ENCODE measurements at regions not wholly inside any gene's neighbourhood (a gene's known extent, or its start where the extent isn't known, plus 50 kb on each side); places are given as distances from the start of the nearest gene placed in this dataset.
"Not testable (repeated sequence)": the region's sequence is repeated elsewhere in the genome, so short reads cannot be mapped to it uniquely, and the experiment has no call there.

DNA sequence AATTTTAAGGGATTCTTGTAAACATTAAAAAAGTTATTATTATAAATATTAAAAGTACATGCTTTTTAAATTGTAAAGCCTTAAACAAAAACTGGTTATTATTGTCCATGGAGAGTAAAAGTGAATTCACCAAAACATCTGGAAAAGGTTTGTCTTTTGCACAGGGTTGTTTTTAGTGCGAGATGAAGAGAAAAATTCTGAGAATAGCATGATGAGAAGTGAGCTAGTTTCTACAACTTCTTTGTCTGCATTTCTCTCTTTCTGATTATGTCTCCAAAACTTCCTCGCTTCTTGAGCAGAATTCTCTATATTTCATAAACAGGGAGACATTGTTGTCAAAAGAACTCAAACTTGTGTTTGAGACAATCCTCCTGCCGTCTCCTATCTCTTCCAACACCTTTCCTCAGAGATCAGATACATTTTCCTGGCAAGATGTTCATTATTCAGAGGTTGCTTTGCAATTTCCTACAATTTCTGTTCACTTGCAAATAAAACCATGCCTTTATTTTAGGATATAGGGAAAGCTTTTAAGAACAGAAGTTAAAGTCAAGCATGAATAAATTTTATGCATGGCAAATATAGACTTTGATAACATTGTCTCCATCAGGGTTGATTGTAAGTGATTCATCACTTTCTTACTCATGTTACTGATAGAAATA lies 372.1 kb upstream of the NPVF start:
- H3K36me3 ChIP-seq (replicated peaks in 1 of 2; ENCODE audit: insufficient read depth in 1 of 2, low read depth in 2 of 2), result no peaks in the 10 kb centered on the region
- H3K4me3 ChIP-seq, result no peak overlapping the region
- intact Hi-C loops (cut with DNase I), result no loop called here
- no peaks in the 10 kb centered on the region for H3K27me3 ChIP-seq
- peaks cover 19% of the 10 kb centered on the region for H3K4me1 ChIP-seq
- DNase-seq, result no peak
- no peak overlapping the region for H3K27ac ChIP-seq
- H3K9me3 ChIP-seq, result no peaks in the 10 kb centered on the region
- TF ChIP-seq, protein P1, sequence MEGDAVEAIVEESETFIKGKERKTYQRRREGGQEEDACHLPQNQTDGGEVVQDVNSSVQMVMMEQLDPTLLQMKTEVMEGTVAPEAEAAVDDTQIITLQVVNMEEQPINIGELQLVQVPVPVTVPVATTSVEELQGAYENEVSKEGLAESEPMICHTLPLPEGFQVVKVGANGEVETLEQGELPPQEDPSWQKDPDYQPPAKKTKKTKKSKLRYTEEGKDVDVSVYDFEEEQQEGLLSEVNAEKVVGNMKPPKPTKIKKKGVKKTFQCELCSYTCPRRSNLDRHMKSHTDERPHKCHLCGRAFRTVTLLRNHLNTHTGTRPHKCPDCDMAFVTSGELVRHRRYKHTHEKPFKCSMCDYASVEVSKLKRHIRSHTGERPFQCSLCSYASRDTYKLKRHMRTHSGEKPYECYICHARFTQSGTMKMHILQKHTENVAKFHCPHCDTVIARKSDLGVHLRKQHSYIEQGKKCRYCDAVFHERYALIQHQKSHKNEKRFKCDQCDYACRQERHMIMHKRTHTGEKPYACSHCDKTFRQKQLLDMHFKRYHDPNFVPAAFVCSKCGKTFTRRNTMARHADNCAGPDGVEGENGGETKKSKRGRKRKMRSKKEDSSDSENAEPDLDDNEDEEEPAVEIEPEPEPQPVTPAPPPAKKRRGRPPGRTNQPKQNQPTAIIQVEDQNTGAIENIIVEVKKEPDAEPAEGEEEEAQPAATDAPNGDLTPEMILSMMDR (IDR thresholded peaks at IDR 0.05), result no peak
- TF ChIP-seq POLR2A (IDR thresholded peaks at IDR 0.05), result no peak
- ATAC-seq, result no peak
- WGBS, 2 donors, result 82 to 84% methylated on average over 3 of the region's 3 CpGs

DNA sequence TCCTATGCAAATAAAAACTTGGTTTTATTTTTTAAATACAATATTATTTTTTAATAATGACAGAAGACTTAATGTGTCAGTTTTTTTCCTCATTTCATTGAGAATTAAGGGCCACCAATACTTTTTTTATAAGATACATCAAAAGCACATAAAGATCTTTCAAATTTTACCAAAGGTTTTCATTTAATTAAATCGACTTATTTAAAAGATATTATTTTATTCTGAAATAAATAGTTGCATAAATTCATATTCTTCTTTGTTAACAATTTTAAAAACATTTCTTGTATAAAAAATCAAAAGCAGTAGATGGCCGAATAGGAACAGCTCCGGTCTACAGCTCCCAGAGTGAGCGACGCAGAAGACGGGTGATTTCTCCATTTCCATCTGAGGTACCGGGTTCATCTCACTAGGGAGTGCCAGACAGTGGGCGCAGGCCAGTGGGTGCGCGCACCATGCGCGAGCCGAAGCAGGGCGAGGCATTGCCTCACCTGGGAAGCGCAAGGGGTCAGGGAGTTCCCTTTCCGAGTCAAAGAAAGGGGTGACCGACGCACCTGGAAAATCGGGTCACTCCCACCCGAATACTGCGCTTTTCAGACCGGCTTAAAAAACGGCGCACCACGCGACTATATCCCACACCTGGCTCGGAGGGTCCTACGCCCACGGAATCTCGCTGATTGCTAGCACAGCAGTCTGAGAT lies 374.6 kb upstream of the NPVF start:
- intact Hi-C loops (cut with DNase I), result not testable (repeated sequence)
- peak overlapping the region in 1 of 4 donors; percentile 25 for H3K27ac ChIP-seq
- 1 to 5% methylated on average over 18 to 25 of the region's 30 CpGs for WGBS, 2 donors

DNA sequence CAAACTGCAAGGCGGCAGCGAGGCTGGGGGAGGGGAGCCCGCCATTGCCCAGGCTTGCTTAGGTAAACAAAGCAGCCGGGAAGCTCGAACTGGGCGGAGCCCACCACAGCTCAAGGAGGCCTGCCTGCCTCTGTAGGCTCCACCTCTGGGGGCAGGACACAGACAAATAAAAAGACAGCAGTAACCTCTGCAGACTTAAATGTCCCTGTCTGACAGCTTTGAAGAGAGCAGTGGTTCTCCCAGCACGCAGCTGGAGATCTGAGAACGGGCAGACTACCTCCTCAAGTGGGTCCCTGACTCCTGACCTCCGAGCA lies 375.1 kb upstream of the NPVF start:
- 20% methylated on average over 1 of the region's 9 CpGs; no CpG with 5 or more reads in 1 of the 2 donors for WGBS, 2 donors

More for the DNA sequence above, 374.6 kb upstream of the NPVF start:
- H3K4me3 ChIP-seq; H3K36me3 ChIP-seq (replicated peaks in 1 of 2; ENCODE audit: insufficient read depth in 1 of 2, low read depth in 2 of 2); H3K9me3 ChIP-seq; H3K27me3 ChIP-seq; DNase-seq; ATAC-seq: not testable (repeated sequence)
- peaks cover 10% of the 10 kb centered on the region for H3K4me1 ChIP-seq

DNA sequence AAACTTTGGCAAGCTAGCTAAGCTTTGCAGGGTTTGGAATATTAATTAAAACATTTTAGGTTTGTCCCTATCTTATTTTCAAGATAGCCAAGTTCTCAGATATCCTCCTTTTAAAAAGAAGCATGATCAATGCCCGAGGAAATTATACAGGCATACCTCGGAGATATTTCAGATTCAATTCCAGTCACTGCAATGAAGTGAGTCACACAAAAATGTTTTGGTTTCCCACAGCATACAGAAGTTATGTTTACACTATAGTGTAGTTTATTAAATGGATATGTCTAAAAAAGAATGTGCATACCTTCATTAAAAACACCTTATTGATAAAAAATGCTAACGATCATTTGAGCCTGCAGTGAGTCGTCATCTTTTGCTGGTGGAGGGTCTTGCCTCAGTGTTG lies 382.9 kb upstream of the NPVF start:
- 68 to 74% methylated on average over 4 of the region's 4 CpGs for WGBS, 2 donors
- Histone ChIP-seq H3K36me3 (replicated peaks in 1 of 2; ENCODE audit: insufficient read depth in 1 of 2, low read depth in 2 of 2) (no peaks in the 10 kb centered on the region), H3K4me3 (no peak overlapping the region), H3K4me1 (no peaks in the 10 kb centered on the region), H3K27me3 (no peaks in the 10 kb centered on the region), H3K27ac (no peak overlapping the region), H3K9me3 (peaks cover 0 to 15% (median 0%) of the 10 kb centered on the region in 3 donors)
- ATAC-seq (no peak), DNase-seq (no peak)
- TF ChIP-seq POLR2A (IDR thresholded peaks at IDR 0.05), result no peak
- intact Hi-C loops (cut with DNase I), result no loop called here

More for the DNA sequence above, 375.1 kb upstream of the NPVF start:
- peak overlapping the region in 1 of 4 donors; percentile 25 for H3K27ac ChIP-seq
- H3K36me3 ChIP-seq (replicated peaks in 1 of 2; ENCODE audit: insufficient read depth in 1 of 2, low read depth in 2 of 2); H3K4me3 ChIP-seq; H3K9me3 ChIP-seq; DNase-seq; ATAC-seq; H3K4me1 ChIP-seq; intact Hi-C loops (cut with DNase I); H3K27me3 ChIP-seq: not testable (repeated sequence)

DNA sequence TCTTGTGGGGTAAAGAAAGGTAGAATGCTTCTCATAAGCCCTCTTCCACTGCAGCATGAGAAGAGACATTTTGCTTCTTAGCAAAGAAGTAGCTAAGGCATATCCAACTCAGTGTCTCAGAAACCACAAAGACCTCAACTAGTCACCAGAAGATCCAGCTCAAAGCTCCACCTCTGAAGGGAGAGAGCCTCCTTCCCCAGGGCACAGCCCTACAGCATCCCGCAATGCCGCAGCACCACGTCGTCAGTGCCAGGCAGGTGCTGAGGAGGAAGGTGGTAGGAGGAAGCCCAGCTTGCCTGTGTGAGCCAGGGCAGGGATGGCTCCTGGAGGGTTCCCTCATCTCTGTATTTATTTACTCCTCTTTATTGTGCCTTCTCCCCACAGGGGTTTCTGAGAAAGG lies 385.6 kb upstream of the NPVF start:
- ATAC-seq, result no peak
- Histone ChIP-seq H3K9me3 (peaks cover 0 to 15% (median 0%) of the 10 kb centered on the region in 3 donors), H3K27me3 (no peaks in the 10 kb centered on the region), H3K36me3 (replicated peaks in 1 of 2; ENCODE audit: insufficient read depth in 1 of 2, low read depth in 2 of 2) (no peaks in the 10 kb centered on the region), H3K27ac (no peak overlapping the region), H3K4me1 (peaks cover 5% of the 10 kb centered on the region), H3K4me3 (no peak overlapping the region)
- WGBS, 2 donors, result 95 to 98% methylated on average over 4 of the region's 4 CpGs
- no peak for DNase-seq
- intact Hi-C loops (cut with DNase I), result no loop called here
- no peak for TF ChIP-seq POLR2A (IDR thresholded peaks at IDR 0.05)
- TF ChIP-seq, protein P1 (IDR thresholded peaks at IDR 0.05), result no peak

DNA sequence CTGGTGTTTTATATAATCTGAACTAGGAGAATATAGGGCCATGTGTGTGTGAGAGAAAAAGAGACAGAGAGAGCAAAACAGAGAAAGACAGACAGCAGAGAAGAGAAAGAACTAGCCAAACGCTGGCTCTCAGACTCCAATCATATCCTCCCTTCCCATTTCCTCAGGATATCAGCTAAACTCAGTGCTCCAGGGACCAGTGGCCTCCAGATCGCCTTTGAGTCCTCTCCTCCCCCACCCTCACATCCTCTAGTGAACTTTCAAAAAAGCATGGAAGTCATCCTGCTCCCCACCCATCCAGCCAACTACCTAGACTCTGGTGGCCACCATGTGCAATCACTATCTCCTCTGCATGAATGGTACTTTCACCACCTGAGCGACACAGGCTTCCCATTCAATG lies 386.1 kb upstream of the NPVF start:
- Histone ChIP-seq H3K27me3 (no peaks in the 10 kb centered on the region), H3K4me1 (peaks cover 5% of the 10 kb centered on the region), H3K27ac (no peak overlapping the region), H3K9me3 (peaks cover 0 to 15% (median 0%) of the 10 kb centered on the region in 3 donors), H3K4me3 (no peak overlapping the region), H3K36me3 (replicated peaks in 1 of 2; ENCODE audit: insufficient read depth in 1 of 2, low read depth in 2 of 2) (no peaks in the 10 kb centered on the region)
- DNase-seq (no peak), ATAC-seq (no peak)
- intact Hi-C loops (cut with DNase I), result no loop called here
- 51 to 65% methylated on average over 3 of the region's 3 CpGs for WGBS, 2 donors
- TF ChIP-seq, protein P1 (IDR thresholded peaks at IDR 0.05), result no peak
- TF ChIP-seq POLR2A (IDR thresholded peaks at IDR 0.05), result no peak
